Upper lobe of left lung (tissue), 4 donors: ENCODE measurements at regions not wholly inside any gene's neighbourhood (a gene's known extent, or its start where the extent isn't known, plus 50 kb on each side); places are given as distances from the start of the nearest gene placed in this dataset.
A peak's percentile ranks its signal among the peaks of the same experiment; 100 is the strongest.

Source experiments
- CTCF ChIP-seq, 6 experiments: fragments of 450-650 bp in 4 of 6; fragments of 200-600 bp in 2 of 6; sonication (generic) in 2 of 6; IDR thresholded peaks; one replicate each; pipeline ENCODE4 v1.5.1; 2016 to 2019; ENCODE audit warnings: antibody characterized with exemption in 6 of 6
- EP300 ChIP-seq, 4 donors: sonication (generic); formaldehyde crosslinking; IDR thresholded peaks; one replicate each; pipeline ENCODE4 v1.5.1; 2017; ENCODE audit warnings: antibody characterized with exemption in 4 of 4, control low read depth in 2 of 4
- POLR2A ChIP-seq, 4 donors: fragments of 450-650 bp; IDR thresholded peaks; one replicate each; pipeline ENCODE4 v1.5.1; 2016 to 2017; ENCODE audit warnings: antibody characterized with exemption in 4 of 4, mild to moderate bottlenecking in 2 of 4
- POLR2AphosphoS5 ChIP-seq, 2 donors: sonication (generic); formaldehyde crosslinking; IDR thresholded peaks; one replicate each; pipeline ENCODE4 v1.5.1; 2017; ENCODE audit warnings: antibody characterized with exemption in 2 of 2

GRCh38 chr18:32549248-32550110 is 78.8 kb upstream of the GAREM1 start:
- TF ChIP-seq POLR2A (IDR thresholded peaks at IDR 0.05) (no peak), CTCF (IDR thresholded peaks at IDR 0.05) (peak in 5 of 6 experiments; percentile 44 to 57 (median 46)), POLR2AphosphoS5 (IDR thresholded peaks at IDR 0.05) (no peak), EP300 (IDR thresholded peaks at IDR 0.05) (no peak)
